Astrocyte of the spinal cord (primary cell): ENCODE measurements at regions not wholly inside any gene's neighbourhood (a gene's known extent, or its start where the extent isn't known, plus 50 kb on each side); places are given as distances from the start of the nearest gene placed in this dataset.
"Not testable (repeated sequence)": the region's sequence is repeated elsewhere in the genome, so short reads cannot be mapped to it uniquely, and the experiment has no call there.

Source experiments
- DNase-seq: peaks from one replicate; pipeline ENCODE4 v3.0.0; 2011; ENCODE audit warnings: low read depth, low spot score
- H3K4me3 ChIP-seq: 2 replicates; pipeline ENCODE4 v1.5.1; 2011; ENCODE audit warnings: low read depth, mild to moderate bottlenecking, low read length, moderate library complexity
- CTCF ChIP-seq: IDR thresholded peaks from 2 replicates; pipeline ENCODE4 v1.5.1; 2012; ENCODE audit warnings: low read depth, mild to moderate bottlenecking, low read length, inconsistent platforms
- in situ Hi-C: cut with HindIII; loops from 2 replicates; pipeline ENCODE4 v1.10.0; 2017; ENCODE audit warnings: low sequenced_read_pairs

GRCh38 chr4:127355743-127356142 is 277.0 kb upstream of the INTU start:
- no peak for TF ChIP-seq CTCF
- peak; percentile 14 for DNase-seq
- in situ Hi-C loops = no loop called here
- no peak overlapping the region for H3K4me3 ChIP-seq

GRCh38 chr4:127357765-127358164 is 275.0 kb upstream of the INTU start:
- no peak for TF ChIP-seq CTCF
- no peak for DNase-seq
- in situ Hi-C loops = no loop called here
- H3K4me3 ChIP-seq = no peak overlapping the region

GRCh38 chr4:127362686-127363085 is 270.1 kb upstream of the INTU start:
- no peak for DNase-seq
- TF ChIP-seq CTCF = no peak
- in situ Hi-C loops = no loop called here
- H3K4me3 ChIP-seq = no peak overlapping the region

- TF ChIP-seq CTCF = no peak
- in situ Hi-C loops = no loop called here
- no peak overlapping the region for H3K4me3 ChIP-seq
- no peak for DNase-seq
Observed at GRCh38 chr4:127364397-127364796, 268.4 kb upstream of the INTU start.

- DNase-seq = no peak
- H3K4me3 ChIP-seq = no peak overlapping the region
- in situ Hi-C loops = no loop called here
- no peak for TF ChIP-seq CTCF
Observed at GRCh38 chr4:127364911-127365310, 267.8 kb upstream of the INTU start.

- no peak for DNase-seq
- TF ChIP-seq CTCF = no peak
- in situ Hi-C loops = no loop called here
- H3K4me3 ChIP-seq = no peak overlapping the region
Observed at GRCh38 chr4:127370604-127371003, 262.2 kb upstream of the INTU start.

GRCh38 chr4:127379499-127379898 is 253.3 kb upstream of the INTU start:
- DNase-seq = no peak
- TF ChIP-seq CTCF = no peak
- H3K4me3 ChIP-seq = no peak overlapping the region
- in situ Hi-C loops = no loop called here

GRCh38 chr4:127379948-127380347 is 252.8 kb upstream of the INTU start:
- DNase-seq, H3K4me3 ChIP-seq, in situ Hi-C loops: not testable (repeated sequence)
